PC-9 (cell line): ENCODE measurements at regions not wholly inside any gene's neighbourhood (a gene's known extent, or its start where the extent isn't known, plus 50 kb on each side); places are given as distances from the start of the nearest gene placed in this dataset.

Source experiments
- BruUV-seq: library from RNA; stranded (reverse); fragments of 400-500 nt; replicated peaks from 2 replicates; lab custom pipeline; 2021; lab: Mats Ljungman, UMichigan
- CTCF ChIA-PET: fragments of 300-600 bp; sonication (Branson Sonifier 250); formaldehyde crosslinking; loops from one replicate; lab custom pipeline; 2022; ENCODE audit warnings: antibody characterized with exemption; lab: Charles Lee
- POLR2A ChIA-PET: fragments of 300-600 bp; sonication (Branson Sonifier 250); formaldehyde crosslinking; loops from one replicate; lab custom pipeline; 2022; ENCODE audit warnings: antibody characterized with exemption; ENCODE audit not compliant: unreplicated experiment; lab: Charles Lee
- DNase-seq, 2 experiments: peaks; one replicate each; pipeline versions ENCODE4 v3.0.0 to v3.0.0-alpha.2; 2015 to 2022; ENCODE audit warnings: mixed read lengths in 1 of 2
- H2AFZ ChIP-seq: fragments of 200-600 bp; sonication (generic); 2 replicates; pipeline ENCODE4 v1.8.1; 2017; ENCODE audit warnings: antibody characterized with exemption
- H3F3A ChIP-seq: fragments of 200-600 bp; sonication (generic); 2 replicates; pipeline ENCODE4 v1.8.1; 2017; ENCODE audit warnings: antibody characterized with exemption, mild to moderate bottlenecking, low read depth; ENCODE audit not compliant: insufficient read depth
- H3K27ac ChIP-seq: fragments of 200-600 bp; sonication (generic); 2 replicates; pipeline ENCODE4 v1.6.1; 2016; ENCODE audit warnings: mixed run types
- H3K27me3 ChIP-seq: fragments of 200-600 bp; sonication (generic); 2 replicates; pipeline ENCODE4 v1.6.1; 2016; ENCODE audit warnings: low read depth, mixed run types; ENCODE audit not compliant: insufficient read depth
- H3K36me3 ChIP-seq: fragments of 200-600 bp; sonication (generic); 2 replicates; pipeline ENCODE4 v1.6.1; 2016; ENCODE audit warnings: low read depth, mixed run types
- H3K4me1 ChIP-seq: fragments of 200-600 bp; sonication (generic); replicated peaks from 2 replicates; pipeline ENCODE4 v1.6.1; 2016; ENCODE audit warnings: mixed run types; ENCODE audit not compliant: insufficient read depth
- H3K4me2 ChIP-seq: fragments of 200-600 bp; sonication (generic); 2 replicates; pipeline ENCODE4 v1.6.1; 2017; ENCODE audit warnings: mixed run types
- H3K4me3 ChIP-seq: fragments of 200-600 bp; sonication (generic); 2 replicates; pipeline ENCODE4 v1.6.1; 2016; ENCODE audit warnings: mixed run types
- H3K79me2 ChIP-seq: fragments of 200-600 bp; sonication (generic); 2 replicates; pipeline ENCODE4 v1.6.1; 2017; ENCODE audit warnings: low read depth, mixed run types
- H3K9me2 ChIP-seq: fragments of 200-600 bp; sonication (generic); 2 replicates; pipeline ENCODE4 v1.8.1; 2017; ENCODE audit warnings: mild to moderate bottlenecking; ENCODE audit not compliant: insufficient read depth
- H3K9me3 ChIP-seq: fragments of 200-600 bp; sonication (generic); 2 replicates; pipeline ENCODE4 v1.8.1; 2016; ENCODE audit warnings: low read depth; ENCODE audit not compliant: insufficient read depth
- H4K20me1 ChIP-seq: fragments of 200-600 bp; sonication (generic); 2 replicates; pipeline ENCODE4 v1.8.1; 2017; ENCODE audit not compliant: insufficient read depth
- CTCF ChIP-seq: fragments of 200-600 bp; sonication (generic); conservative IDR thresholded peaks from 2 replicates; pipeline ENCODE4 v1.6.1; 2017; ENCODE audit warnings: mixed run types, antibody characterized with exemption, mild to moderate bottlenecking, moderate library complexity
- EZH2 ChIP-seq: fragments of 200-600 bp; sonication (generic); IDR thresholded peaks from 2 replicates; pipeline ENCODE4 v1.8.0; 2017; ENCODE audit warnings: antibody characterized with exemption, low read depth
- intact Hi-C: fragments of 100-400 bp; cut with micrococcal nuclease; formaldehyde crosslinking; loops from one replicate; pipeline ENCODE4 v1.10.0; 2022; ENCODE audit not compliant: unreplicated experiment

GRCh38 chr16:26667307-26667706 is 399.4 kb upstream of the C16orf82 start:
- Histone ChIP-seq H3K4me1 (no peaks in the 10 kb centered on the region), H3F3A (no peaks in the 10 kb centered on the region), H3K4me2 (no peak overlapping the region), H3K27me3 (peaks cover 51% of the 10 kb centered on the region), H4K20me1 (no peaks in the 10 kb centered on the region), H3K36me3 (no peaks in the 10 kb centered on the region), H3K9me2 (no peaks in the 10 kb centered on the region), H3K9me3 (no peaks in the 10 kb centered on the region), H3K27ac (no peak overlapping the region), H3K4me3 (no peak overlapping the region), H3K79me2 (no peaks in the 10 kb centered on the region), H2AFZ (no peak overlapping the region)
- ChIA-PET CTCF (no interaction called here), POLR2A (no interaction called here)
- DNase-seq: no peak
- no peak for TF ChIP-seq CTCF
- no peak for TF ChIP-seq EZH2
- no TSS peak for BruUV-seq
- intact Hi-C loops: no loop called here

DNA sequence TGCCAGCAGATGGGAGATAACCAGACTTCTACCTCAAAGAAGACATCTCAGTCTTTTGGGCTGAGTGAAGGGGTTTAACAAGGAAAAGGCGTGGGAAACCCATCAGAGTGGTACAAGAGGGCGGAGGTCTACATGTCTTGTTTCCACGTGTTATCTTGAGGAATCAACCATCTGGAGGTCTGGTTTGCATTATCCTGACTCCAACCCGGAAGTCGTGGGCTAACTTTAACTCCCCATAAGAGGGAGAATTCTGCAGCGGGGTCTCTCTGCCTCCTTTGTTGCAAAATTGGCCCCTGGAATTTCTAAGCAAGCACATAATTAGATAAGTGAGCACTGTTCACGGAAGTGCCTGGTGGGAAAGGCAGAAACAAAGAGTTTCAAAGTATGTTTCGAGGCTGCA is 398.7 kb upstream of the C16orf82 start:
- POLR2A ChIA-PET: no interaction called here

DNA sequence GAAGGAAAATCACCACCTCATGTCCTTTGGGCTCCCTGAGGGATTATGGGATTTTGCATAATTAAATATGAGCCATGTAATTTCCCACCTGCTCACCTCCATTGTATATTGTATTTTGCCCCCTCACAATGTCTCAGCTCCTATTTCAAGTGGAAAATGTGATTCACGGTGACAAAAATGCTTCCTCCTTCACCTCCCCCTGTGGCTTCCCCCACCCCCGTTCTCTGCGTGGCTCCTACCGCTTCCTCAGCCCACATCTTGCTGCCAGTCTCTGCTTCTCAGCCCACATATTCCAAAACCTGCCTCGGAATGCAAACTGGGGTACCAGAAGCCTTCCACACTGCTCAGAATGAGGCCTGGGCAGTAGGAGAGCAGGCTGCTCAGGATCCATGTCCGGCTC is 394.5 kb upstream of the C16orf82 start:
- Histone ChIP-seq H3K9me3 (no peaks in the 10 kb centered on the region), H3K4me2 (no peak overlapping the region), H3K27ac (no peak overlapping the region), H3K4me1 (no peaks in the 10 kb centered on the region), H3K4me3 (no peak overlapping the region), H3K36me3 (no peaks in the 10 kb centered on the region), H3K27me3 (peaks cover 37% of the 10 kb centered on the region), H3K9me2 (no peaks in the 10 kb centered on the region), H3K79me2 (no peaks in the 10 kb centered on the region), H4K20me1 (no peaks in the 10 kb centered on the region), H2AFZ (no peak overlapping the region), H3F3A (no peaks in the 10 kb centered on the region)
- intact Hi-C loops: no loop called here
- POLR2A ChIA-PET: no interaction called here
- TF ChIP-seq CTCF (no peak), EZH2 (no peak)
- no peak for DNase-seq
- CTCF ChIA-PET: no interaction called here
- BruUV-seq: no TSS peak

More for the DNA sequence above, 398.7 kb upstream of the C16orf82 start:
- no peaks in the 10 kb centered on the region for H3K79me2 ChIP-seq
- H4K20me1 ChIP-seq: no peaks in the 10 kb centered on the region
- H3K4me2 ChIP-seq: no peak overlapping the region
- no peak overlapping the region for H3K27ac ChIP-seq
- H3K36me3 ChIP-seq: no peaks in the 10 kb centered on the region
- H2AFZ ChIP-seq: no peak overlapping the region
- H3K9me2 ChIP-seq: no peaks in the 10 kb centered on the region
- peaks cover 57% of the 10 kb centered on the region for H3K27me3 ChIP-seq
- no peak overlapping the region for H3K4me3 ChIP-seq
- H3F3A ChIP-seq: no peaks in the 10 kb centered on the region
- TF ChIP-seq EZH2: no peak
- no peak for TF ChIP-seq CTCF
- H3K4me1 ChIP-seq: no peaks in the 10 kb centered on the region
- no TSS peak for BruUV-seq
- DNase-seq: no peak
- H3K9me3 ChIP-seq: no peaks in the 10 kb centered on the region
- CTCF ChIA-PET: no interaction called here
- intact Hi-C loops: no loop called here
